GM19455 (cell line): ENCODE measurements at regions not wholly inside any gene's neighbourhood (a gene's known extent, or its start where the extent isn't known, plus 50 kb on each side); places are given as distances from the start of the nearest gene placed in this dataset.
"Not testable (repeated sequence)": the region's sequence is repeated elsewhere in the genome, so short reads cannot be mapped to it uniquely, and the experiment has no call there.

ENCODE experiments used
- ATAC-seq: cut with Tn5 transposase; IDR thresholded peaks from one replicate; pipeline ENCODE4 v1.9.1; 2021; ENCODE audit not compliant: unreplicated experiment

- no peak for ATAC-seq
These were observed 325.0 kb downstream of the OXSM start for GRCh38 chr3:26114851-26115250.

- peak; percentile 61 for ATAC-seq
These were observed 328.3 kb downstream of the OXSM start for GRCh38 chr3:26118165-26118564.

GRCh38 chr3:26132942-26133341, 343.1 kb downstream of the OXSM start:
- ATAC-seq: no peak

- no peak for ATAC-seq
These were observed 351.4 kb downstream of the OXSM start for GRCh38 chr3:26141296-26141695.

GRCh38 chr3:26145769-26146168, 355.9 kb downstream of the OXSM start:
- ATAC-seq: no peak

- ATAC-seq: not testable (repeated sequence)
These were observed 367.5 kb downstream of the OXSM start for GRCh38 chr3:26157428-26157827.

GRCh38 chr3:26171006-26171405, 381.1 kb downstream of the OXSM start:
- no peak for ATAC-seq

- ATAC-seq: no peak
These were observed 401.7 kb downstream of the OXSM start for GRCh38 chr3:26191556-26191955.

GRCh38 chr3:26193558-26193957, 403.7 kb downstream of the OXSM start:
- no peak for ATAC-seq

GRCh38 chr3:26196781-26197180, 406.9 kb downstream of the OXSM start:
- no peak for ATAC-seq

GRCh38 chr3:26198609-26199008, 408.7 kb downstream of the OXSM start:
- ATAC-seq: no peak

GRCh38 chr3:26202169-26202568, 412.3 kb downstream of the OXSM start:
- ATAC-seq: no peak

- ATAC-seq: no peak
These were observed 415.6 kb downstream of the OXSM start for GRCh38 chr3:26205475-26205874.

GRCh38 chr3:26208201-26208600, 414.4 kb upstream of the LRRC3B start:
- ATAC-seq: no peak

- ATAC-seq: no peak
These were observed 392.8 kb upstream of the LRRC3B start for GRCh38 chr3:26229801-26230200.

- ATAC-seq: no peak
These were observed 389.2 kb upstream of the LRRC3B start for GRCh38 chr3:26233374-26233773.

- no peak for ATAC-seq
These were observed 386.0 kb upstream of the LRRC3B start for GRCh38 chr3:26236531-26236930.

GRCh38 chr3:26237036-26237682, 385.4 kb upstream of the LRRC3B start:
- no peak for ATAC-seq

GRCh38 chr3:26244586-26244985, 378.0 kb upstream of the LRRC3B start:
- ATAC-seq: not testable (repeated sequence)

GRCh38 chr3:26245236-26245635, 377.3 kb upstream of the LRRC3B start:
- ATAC-seq: no peak

- ATAC-seq: no peak
These were observed 375.7 kb upstream of the LRRC3B start for GRCh38 chr3:26246901-26247300.

GRCh38 chr3:26247712-26248111, 374.9 kb upstream of the LRRC3B start:
- ATAC-seq: no peak

GRCh38 chr3:26252001-26252400, 370.6 kb upstream of the LRRC3B start:
- ATAC-seq: no peak
